Tibial nerve (tissue), 4 donors: ENCODE measurements at regions not wholly inside any gene's neighbourhood (a gene's known extent, or its start where the extent isn't known, plus 50 kb on each side); places are given as distances from the start of the nearest gene placed in this dataset.

ENCODE experiments used
- DNase-seq, 2 donors: peaks; one replicate each; pipeline ENCODE4 v3.0.0-alpha.2; 2019; ENCODE audit warnings: low spot score in 2 of 2
- H3K27ac ChIP-seq, 4 donors: fragments of 200-600 bp; sonication (generic) in 3 of 4; one replicate each; pipeline ENCODE4 v1.5.1; 2017 to 2019; ENCODE audit warnings: mild to moderate bottlenecking in 1 of 4
- H3K27me3 ChIP-seq, 2 donors: fragments of 200-600 bp; sonication (generic) in 1 of 2; one replicate each; pipeline versions ENCODE4 v1.5.1 to v1.6.0; 2017 to 2019
- H3K36me3 ChIP-seq, 3 donors: fragments of 200-600 bp; sonication (generic); one replicate each; pipeline ENCODE4 v1.5.1; 2018 to 2019
- H3K4me1 ChIP-seq, 4 donors: fragments of 200-600 bp; sonication (generic) in 3 of 4; one replicate each; pipeline ENCODE4 v1.5.1; 2017 to 2019
- H3K4me3 ChIP-seq, 4 donors: fragments of 200-600 bp; sonication (generic) in 3 of 4; one replicate each; pipeline ENCODE4 v1.5.1; 2017 to 2019; ENCODE audit warnings: mild to moderate bottlenecking in 1 of 4, moderate library complexity in 1 of 4
- H3K9me3 ChIP-seq, 4 donors: fragments of 200-600 bp; sonication (generic) in 3 of 4; one replicate each; pipeline ENCODE4 v1.5.1; 2017 to 2019
- CTCF ChIP-seq, 5 experiments: fragments of 200-600 bp in 3 of 5; fragments of 450-650 bp in 2 of 5; sonication (generic) in 3 of 5; IDR thresholded peaks; one replicate each; pipeline ENCODE4 v1.5.1; 2016 to 2019; ENCODE audit warnings: antibody characterized with exemption in 5 of 5, mild to moderate bottlenecking in 3 of 5, moderate library complexity in 2 of 5
- EP300 ChIP-seq, 2 donors: sonication (generic); formaldehyde crosslinking; IDR thresholded peaks; one replicate each; pipeline ENCODE4 v1.6.1; 2017; ENCODE audit warnings: antibody characterized with exemption in 2 of 2, mild to moderate bottlenecking in 1 of 2
- POLR2A ChIP-seq, 2 donors: fragments of 450-650 bp; IDR thresholded peaks; one replicate each; pipeline ENCODE4 v1.6.1; 2017; ENCODE audit warnings: antibody characterized with exemption in 2 of 2, mild to moderate bottlenecking in 2 of 2, moderate library complexity in 2 of 2
- WGBS, 2 donors: methylation state at CpG; one replicate each; pipeline ENCODE4 v1.1.5; 2018; 5-methylcytosine and 5-hydroxymethylcytosine counted together

DNA sequence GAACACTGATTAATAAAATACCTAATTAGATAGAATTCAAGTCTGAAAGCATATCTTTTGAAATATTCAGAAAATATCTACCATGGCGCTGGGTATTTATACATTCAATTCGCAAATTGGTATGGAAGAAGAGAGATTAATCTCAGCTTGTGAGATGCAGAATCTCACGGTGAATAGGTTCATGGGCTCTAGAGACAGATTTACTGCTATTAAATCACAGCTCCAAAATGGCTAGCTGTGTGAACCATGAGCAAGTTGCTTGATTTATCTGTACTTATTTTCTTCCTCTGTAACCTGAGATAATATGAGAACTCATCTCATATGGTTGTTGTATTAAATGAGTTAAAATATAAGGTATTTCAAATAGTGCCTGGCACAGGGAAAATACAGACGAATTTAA is 556.7 kb downstream of the FBXO15 start:
- no peaks in the 10 kb centered on the region for H3K27me3 ChIP-seq
- no peaks in the 10 kb centered on the region for H3K36me3 ChIP-seq
- DNase-seq: no peak
- no peak overlapping the region for H3K27ac ChIP-seq
- no peaks in the 10 kb centered on the region for H3K9me3 ChIP-seq
- no peak overlapping the region for H3K4me3 ChIP-seq
- H3K4me1 ChIP-seq: no peaks in the 10 kb centered on the region
- 89 to 93% methylated on average over 4 of the region's 4 CpGs for WGBS, 2 donors
- no peak for TF ChIP-seq POLR2A (IDR thresholded peaks at IDR 0.05)
- TF ChIP-seq CTCF (IDR thresholded peaks at IDR 0.05): no peak
- TF ChIP-seq EP300 (IDR thresholded peaks at IDR 0.05): no peak

- no peaks in the 10 kb centered on the region for H3K4me1 ChIP-seq
- no peak overlapping the region for H3K27ac ChIP-seq
- no peaks in the 10 kb centered on the region for H3K9me3 ChIP-seq
- no peaks in the 10 kb centered on the region for H3K27me3 ChIP-seq
- no peak for DNase-seq
- no peak overlapping the region for H3K4me3 ChIP-seq
- no peaks in the 10 kb centered on the region for H3K36me3 ChIP-seq
- TF ChIP-seq EP300 (IDR thresholded peaks at IDR 0.05) (no peak), CTCF (IDR thresholded peaks at IDR 0.05) (no peak), POLR2A (IDR thresholded peaks at IDR 0.05) (no peak)
Observed at GRCh38 chr18:73579698-73580097, 567.9 kb downstream of the FBXO15 start.

DNA sequence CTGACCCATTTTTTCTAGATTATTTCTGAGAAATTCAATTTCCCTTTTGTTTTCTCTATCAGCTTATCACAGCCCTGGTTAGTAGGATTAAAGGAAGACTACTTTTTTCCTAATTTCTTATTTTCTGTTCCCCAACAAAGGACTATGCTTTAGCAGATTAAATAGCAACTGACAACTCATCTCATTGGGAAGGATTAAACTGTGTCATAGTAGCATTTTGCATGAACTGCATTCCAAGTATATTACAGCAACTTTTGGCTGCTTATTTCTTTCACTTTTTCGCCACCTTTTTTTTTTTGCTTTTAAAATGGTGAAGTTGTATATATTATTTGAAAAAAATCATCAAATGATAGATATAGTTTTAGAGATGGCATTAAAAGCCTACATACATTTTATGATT is 570.3 kb downstream of the FBXO15 start:
- 77 to 82% methylated on average over 1 of the region's 1 CpG for WGBS, 2 donors
- H3K4me1 ChIP-seq: no peaks in the 10 kb centered on the region
- TF ChIP-seq CTCF (IDR thresholded peaks at IDR 0.05) (no peak), POLR2A (IDR thresholded peaks at IDR 0.05) (no peak), EP300 (IDR thresholded peaks at IDR 0.05) (no peak)

DNA sequence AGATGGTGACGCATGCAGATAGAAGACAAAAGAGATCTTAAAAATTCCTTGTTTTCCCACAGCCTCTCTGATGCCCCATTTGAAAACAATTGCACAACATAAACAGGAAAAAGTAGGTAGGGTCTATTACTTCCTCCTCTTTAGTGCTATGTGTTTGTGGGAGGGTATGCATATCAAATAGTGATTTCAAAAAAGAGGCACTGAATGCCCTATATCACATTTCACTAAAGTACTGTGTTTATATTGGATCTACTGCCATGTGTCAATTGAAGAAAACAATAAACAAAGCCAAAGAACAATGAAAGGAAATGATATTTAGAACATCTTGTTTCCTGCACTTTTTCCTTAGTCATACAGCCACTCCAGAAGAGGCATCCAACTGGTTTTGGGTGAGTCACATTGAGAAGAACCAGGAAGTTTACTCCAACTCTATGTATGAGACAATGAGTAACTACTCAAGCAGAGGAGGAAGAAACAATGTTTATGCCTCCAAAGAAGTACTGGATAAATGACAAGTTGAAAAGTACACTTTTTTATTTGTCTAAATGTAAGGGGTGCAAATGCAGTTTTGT is 583.6 kb downstream of the FBXO15 start:
- Histone ChIP-seq H3K4me3 (no peak overlapping the region), H3K4me1 (no peaks in the 10 kb centered on the region), H3K9me3 (no peaks in the 10 kb centered on the region), H3K36me3 (no peaks in the 10 kb centered on the region), H3K27me3 (no peaks in the 10 kb centered on the region), H3K27ac (no peak overlapping the region)
- DNase-seq: no peak
- TF ChIP-seq EP300 (IDR thresholded peaks at IDR 0.05) (no peak), POLR2A (IDR thresholded peaks at IDR 0.05) (no peak), CTCF (IDR thresholded peaks at IDR 0.05) (no peak)
- WGBS, 2 donors: 84 to 91% methylated on average over 1 of the region's 1 CpG

More for the DNA sequence above, 570.3 kb downstream of the FBXO15 start:
- Histone ChIP-seq H3K27ac (no peak overlapping the region), H3K9me3 (no peaks in the 10 kb centered on the region), H3K4me3 (no peak overlapping the region), H3K36me3 (no peaks in the 10 kb centered on the region), H3K27me3 (no peaks in the 10 kb centered on the region)
- DNase-seq: no peak

- no peak for TF ChIP-seq CTCF (IDR thresholded peaks at IDR 0.05)
- no peak for TF ChIP-seq EP300 (IDR thresholded peaks at IDR 0.05)
- TF ChIP-seq POLR2A (IDR thresholded peaks at IDR 0.05): no peak
- no peak for DNase-seq
- Histone ChIP-seq H3K27me3 (no peaks in the 10 kb centered on the region), H3K9me3 (no peaks in the 10 kb centered on the region), H3K4me3 (no peak overlapping the region), H3K4me1 (no peaks in the 10 kb centered on the region), H3K27ac (no peak overlapping the region), H3K36me3 (no peaks in the 10 kb centered on the region)
- 65 to 70% methylated on average over 4 of the region's 4 CpGs for WGBS, 2 donors
Observed at GRCh38 chr18:73563345-73563744, 584.3 kb downstream of the FBXO15 start.
